Activated CD4-positive, alpha-beta T cell treated with anti-CD3 and anti-CD28 coated beads, Interleukin-2, amount 10 ng/mL, durations not matched to agents 24 days and 14 days (primary cell): ENCODE measurements at regions not wholly inside any gene's neighbourhood (a gene's known extent, or its start where the extent isn't known, plus 50 kb on each side); places are given as distances from the start of the nearest gene placed in this dataset.

Source experiments
- DNase-seq: peaks from one replicate; pipeline ENCODE4 v3.0.0; 2022
- H3K27ac Mint-ChIP-seq: one replicate; pipeline ENCODE4 v1.8.0; 2022; ENCODE audit warnings: mild to moderate bottlenecking, mixed read lengths
- H3K27me3 Mint-ChIP-seq: one replicate; pipeline ENCODE4 v1.8.0; 2022; ENCODE audit warnings: mixed read lengths
- H3K36me3 Mint-ChIP-seq: one replicate; pipeline ENCODE4 v1.8.0; 2022; ENCODE audit warnings: low read depth, mild to moderate bottlenecking, mixed read lengths
- H3K4me1 Mint-ChIP-seq: one replicate; pipeline ENCODE4 v1.8.0; 2021; ENCODE audit warnings: mixed read lengths
- H3K4me3 Mint-ChIP-seq: one replicate; pipeline ENCODE4 v1.8.0; 2022; ENCODE audit warnings: mild to moderate bottlenecking, moderate library complexity, mixed read lengths
- H3K9me3 Mint-ChIP-seq: one replicate; pipeline ENCODE4 v1.8.0; 2021; ENCODE audit warnings: mixed read lengths
- intact Hi-C: fragments of 100-400 bp; cut with micrococcal nuclease; formaldehyde crosslinking; loops from one replicate; pipeline ENCODE4 v1.15.1; 2023

DNA sequence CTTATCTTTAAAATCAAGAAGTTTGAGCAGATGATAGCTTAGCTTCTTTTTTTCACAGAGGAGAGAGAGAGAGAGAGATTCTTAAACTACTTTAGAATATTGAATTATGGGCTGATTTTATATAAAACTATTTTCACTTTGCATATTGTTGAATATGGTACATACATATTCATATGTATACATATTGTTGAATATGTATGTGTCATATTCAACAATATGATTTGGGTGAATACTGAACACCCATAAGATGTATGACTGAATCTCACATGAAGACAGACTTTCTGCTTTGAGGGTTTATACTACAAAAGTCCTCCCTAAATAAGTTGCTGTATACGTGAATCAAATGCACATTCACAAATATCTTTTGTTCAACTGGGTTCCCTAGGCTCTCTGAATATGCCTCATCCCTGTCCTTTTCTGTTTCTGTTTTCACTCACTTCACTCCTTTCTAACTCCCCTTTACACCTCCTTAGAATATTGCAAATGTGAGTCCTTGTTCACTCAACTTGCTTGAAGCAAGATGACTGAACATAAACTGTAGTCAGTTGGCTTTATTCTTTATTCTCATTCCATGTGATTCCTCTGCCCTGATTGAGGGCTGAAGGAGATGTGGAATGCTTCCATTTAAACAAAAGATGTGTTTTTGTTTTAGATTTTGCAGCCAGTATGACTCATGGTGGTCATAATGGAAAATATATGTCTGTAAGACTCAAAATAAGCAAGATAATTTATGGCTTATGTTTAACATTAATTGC lies 225.4 kb upstream of the DAB2 start:
- DNase-seq = no peak
- Mint-ChIP-seq H3K4me3 (no peak overlapping the region), H3K27me3 (peaks cover 17% of the 10 kb centered on the region), H3K36me3 (no peaks in the 10 kb centered on the region), H3K4me1 (no peaks in the 10 kb centered on the region), H3K27ac (no peak overlapping the region), H3K9me3 (no peaks in the 10 kb centered on the region)
- intact Hi-C loops = no loop called here

- no peak for DNase-seq
- Mint-ChIP-seq H3K4me1 (no peaks in the 10 kb centered on the region), H3K4me3 (no peak overlapping the region), H3K27me3 (peaks cover 19% of the 10 kb centered on the region), H3K9me3 (no peaks in the 10 kb centered on the region), H3K27ac (no peak overlapping the region), H3K36me3 (no peaks in the 10 kb centered on the region)
- intact Hi-C loops = no loop called here
Observed at GRCh38 chr5:39648848-39649227, 224.1 kb upstream of the DAB2 start.

- H3K4me3 Mint-ChIP-seq = no peak overlapping the region
- H3K36me3 Mint-ChIP-seq = no peaks in the 10 kb centered on the region
- H3K9me3 Mint-ChIP-seq = no peaks in the 10 kb centered on the region
- no peak overlapping the region for H3K27ac Mint-ChIP-seq
- H3K27me3 Mint-ChIP-seq = peaks cover 16% of the 10 kb centered on the region
- no peak for DNase-seq
- H3K4me1 Mint-ChIP-seq = no peaks in the 10 kb centered on the region
- intact Hi-C loops = no loop called here
Observed at GRCh38 chr5:39648085-39648847, 223.5 kb upstream of the DAB2 start.

DNA sequence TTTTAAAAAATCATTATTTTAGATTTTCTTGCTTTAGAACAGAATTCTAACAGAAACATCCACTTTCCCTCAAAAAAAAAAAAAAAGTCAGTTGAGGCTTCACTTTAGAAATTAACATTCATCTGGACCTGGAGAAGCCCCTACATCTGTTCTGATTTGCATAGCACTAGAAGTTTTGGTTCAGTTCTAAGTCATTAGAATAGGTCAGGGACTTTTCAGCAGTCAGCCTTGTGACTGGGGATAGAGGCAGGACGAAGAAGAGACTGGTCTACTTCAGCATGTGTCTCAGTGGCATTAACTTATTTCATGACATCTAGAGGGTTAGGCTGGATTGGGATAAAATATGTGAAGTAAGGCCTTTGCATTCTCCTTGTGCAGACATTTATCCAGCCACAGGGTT lies 215.8 kb upstream of the DAB2 start:
- no peak for DNase-seq
- Mint-ChIP-seq H3K4me1 (no peaks in the 10 kb centered on the region), H3K9me3 (no peaks in the 10 kb centered on the region), H3K27ac (no peak overlapping the region), H3K27me3 (peaks cover 15% of the 10 kb centered on the region), H3K4me3 (no peak overlapping the region), H3K36me3 (no peaks in the 10 kb centered on the region)
- intact Hi-C loops = no loop called here

GRCh38 chr5:39639618-39640089 lies 214.9 kb upstream of the DAB2 start:
- Mint-ChIP-seq H3K9me3 (no peaks in the 10 kb centered on the region), H3K4me3 (no peak overlapping the region), H3K27ac (no peak overlapping the region), H3K36me3 (no peaks in the 10 kb centered on the region), H3K27me3 (peaks cover 15% of the 10 kb centered on the region), H3K4me1 (no peaks in the 10 kb centered on the region)
- intact Hi-C loops = no loop called here
- DNase-seq = no peak

DNA sequence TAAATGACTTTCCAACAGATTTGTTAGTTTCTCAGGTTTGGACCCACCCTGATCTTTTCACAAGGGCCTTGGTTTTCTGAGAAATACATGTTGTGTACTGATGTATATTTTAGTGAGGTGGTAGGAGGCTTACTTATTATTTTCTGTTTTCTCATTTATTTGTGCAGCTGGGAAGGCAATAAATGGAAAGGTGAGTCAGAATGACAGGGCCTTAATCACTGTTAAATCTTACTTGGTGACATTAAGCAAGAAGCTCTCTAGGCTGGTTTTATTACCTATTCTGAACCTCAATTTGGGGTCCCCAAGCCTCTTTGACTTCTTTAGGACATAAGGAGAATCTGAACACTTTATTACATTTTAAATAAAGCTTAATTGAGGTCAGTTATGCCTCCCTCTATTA lies 214.0 kb upstream of the DAB2 start:
- Mint-ChIP-seq H3K36me3 (no peaks in the 10 kb centered on the region), H3K27ac (no peak overlapping the region), H3K4me3 (no peak overlapping the region), H3K27me3 (peaks cover 11% of the 10 kb centered on the region), H3K9me3 (no peaks in the 10 kb centered on the region), H3K4me1 (no peaks in the 10 kb centered on the region)
- intact Hi-C loops = no loop called here
- DNase-seq = no peak

GRCh38 chr5:39633057-39633456 lies 208.3 kb upstream of the DAB2 start:
- H3K4me3 Mint-ChIP-seq = no peak overlapping the region
- H3K27ac Mint-ChIP-seq = no peak overlapping the region
- no peaks in the 10 kb centered on the region for H3K9me3 Mint-ChIP-seq
- intact Hi-C loops = no loop called here
- no peaks in the 10 kb centered on the region for H3K36me3 Mint-ChIP-seq
- H3K4me1 Mint-ChIP-seq = no peaks in the 10 kb centered on the region
- H3K27me3 Mint-ChIP-seq = peaks cover 25% of the 10 kb centered on the region
- DNase-seq = no peak

GRCh38 chr5:39631958-39632357 lies 207.2 kb upstream of the DAB2 start:
- Mint-ChIP-seq H3K27me3 (peaks cover 22% of the 10 kb centered on the region), H3K4me3 (no peak overlapping the region), H3K4me1 (no peaks in the 10 kb centered on the region), H3K36me3 (no peaks in the 10 kb centered on the region), H3K27ac (no peak overlapping the region), H3K9me3 (no peaks in the 10 kb centered on the region)
- DNase-seq = no peak
- intact Hi-C loops = no loop called here

GRCh38 chr5:39629946-39630345 lies 205.2 kb upstream of the DAB2 start:
- intact Hi-C loops = no loop called here
- Mint-ChIP-seq H3K9me3 (no peaks in the 10 kb centered on the region), H3K4me3 (no peak overlapping the region), H3K4me1 (no peaks in the 10 kb centered on the region), H3K27ac (no peak overlapping the region), H3K36me3 (no peaks in the 10 kb centered on the region), H3K27me3 (peaks cover 20% of the 10 kb centered on the region)
- no peak for DNase-seq

DNA sequence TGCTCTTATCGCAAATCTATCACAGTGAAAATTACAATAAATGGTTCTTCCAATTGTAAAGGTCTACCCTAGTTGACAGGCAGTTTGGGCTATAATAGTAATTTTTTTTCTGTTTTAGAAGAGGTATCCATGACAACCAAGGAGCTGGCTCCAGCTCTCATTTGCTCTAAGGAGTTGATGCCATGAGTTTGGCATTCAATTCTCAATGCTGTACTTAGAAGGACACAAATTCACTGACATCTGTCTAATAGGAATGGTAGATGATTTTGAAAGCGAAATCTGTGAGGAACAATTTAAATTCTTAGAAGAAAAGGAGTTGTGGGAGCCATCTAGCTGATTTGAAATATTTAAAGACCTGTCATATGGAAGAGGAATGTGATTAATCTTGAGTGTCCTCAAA lies 203.6 kb upstream of the DAB2 start:
- Mint-ChIP-seq H3K4me3 (no peak overlapping the region), H3K27ac (no peak overlapping the region), H3K27me3 (peaks cover 23% of the 10 kb centered on the region), H3K36me3 (no peaks in the 10 kb centered on the region), H3K9me3 (no peaks in the 10 kb centered on the region), H3K4me1 (no peaks in the 10 kb centered on the region)
- intact Hi-C loops = no loop called here
- DNase-seq = no peak

GRCh38 chr5:39624890-39625289 lies 200.1 kb upstream of the DAB2 start:
- Mint-ChIP-seq H3K27ac (no peak overlapping the region), H3K36me3 (no peaks in the 10 kb centered on the region), H3K9me3 (no peaks in the 10 kb centered on the region), H3K4me1 (no peaks in the 10 kb centered on the region), H3K27me3 (peaks cover 13% of the 10 kb centered on the region), H3K4me3 (no peak overlapping the region)
- no peak for DNase-seq
- intact Hi-C loops = no loop called here

- Mint-ChIP-seq H3K27ac (no peak overlapping the region), H3K4me3 (no peak overlapping the region), H3K4me1 (no peaks in the 10 kb centered on the region), H3K9me3 (no peaks in the 10 kb centered on the region), H3K27me3 (peaks cover 10% of the 10 kb centered on the region), H3K36me3 (no peaks in the 10 kb centered on the region)
- no peak for DNase-seq
- intact Hi-C loops = no loop called here
Observed at GRCh38 chr5:39624268-39624886, 199.6 kb upstream of the DAB2 start.

GRCh38 chr5:39623291-39623865 lies 198.6 kb upstream of the DAB2 start:
- no peaks in the 10 kb centered on the region for H3K9me3 Mint-ChIP-seq
- no peaks in the 10 kb centered on the region for H3K4me1 Mint-ChIP-seq

DNA sequence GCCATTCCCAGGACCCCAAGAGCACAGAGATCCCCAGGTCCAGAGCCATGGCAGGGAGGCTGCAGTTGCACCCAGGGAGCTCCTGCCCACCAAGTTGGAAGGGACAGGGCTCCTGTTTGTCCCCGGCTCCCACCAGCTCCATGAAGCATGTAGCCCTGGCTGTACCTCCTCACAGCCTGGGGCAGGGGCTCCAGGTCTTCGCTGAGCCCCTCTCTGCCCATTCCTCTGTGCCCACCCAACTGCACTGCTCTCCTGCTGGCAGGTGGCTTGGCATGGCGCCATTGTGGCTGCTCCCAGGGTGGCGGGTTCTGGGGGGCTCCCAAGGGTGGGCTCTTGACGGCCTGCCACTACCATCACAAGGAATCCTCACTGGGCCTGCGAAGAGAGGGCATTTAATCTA lies 197.5 kb upstream of the DAB2 start:
- H3K27ac Mint-ChIP-seq = no peak overlapping the region
- H3K9me3 Mint-ChIP-seq = no peaks in the 10 kb centered on the region
- H3K4me3 Mint-ChIP-seq = no peak overlapping the region
- H3K4me1 Mint-ChIP-seq = no peaks in the 10 kb centered on the region
- H3K27me3 Mint-ChIP-seq = peaks cover 6% of the 10 kb centered on the region
- DNase-seq = no peak
- H3K36me3 Mint-ChIP-seq = no peaks in the 10 kb centered on the region
- intact Hi-C loops = no loop called here

More at GRCh38 chr5:39623291-39623865, 198.6 kb upstream of the DAB2 start:
- Mint-ChIP-seq H3K27ac (no peak overlapping the region), H3K4me3 (no peak overlapping the region), H3K27me3 (peaks cover 6% of the 10 kb centered on the region), H3K36me3 (no peaks in the 10 kb centered on the region)
- intact Hi-C loops = no loop called here
- DNase-seq = no peak
